ENCODE measurements at regions not wholly inside any gene's neighbourhood (a gene's known extent, or its start where the extent isn't known, plus 50 kb on each side); places are given as distances from the start of the nearest gene placed in this dataset.

- no peak overlapping the region for H3K27ac ChIP-seq (ENCODE audit: low read length)
- no peak overlapping the region for H3K4me3 ChIP-seq (ENCODE audit: low read length)
- DNase-seq: no peak
- H3K27me3 ChIP-seq (ENCODE audit: control insufficient read depth, insufficient read depth, low read length): peaks cover 2% of the 10 kb centered on the region
- H3K4me1 ChIP-seq (ENCODE audit: control insufficient read depth, insufficient read depth, low read length): no peaks in the 10 kb centered on the region
- H3K36me3 ChIP-seq (ENCODE audit: control insufficient read depth, insufficient read depth, low read length): no peaks in the 10 kb centered on the region
- 77% methylated on average over 8 of the region's 20 CpGs for WGBS (ENCODE audit: insufficient coverage)
- no peaks in the 10 kb centered on the region for H3K9me3 ChIP-seq (replicated peaks; ENCODE audit: control insufficient read depth, low read depth, low read length)
Observed at GRCh38 chr3:13219077-13219901, 146.1 kb upstream of the IQSEC1 start.

GRCh38 chr3:13218541-13218908 is 145.3 kb upstream of the IQSEC1 start:
- H3K4me3 ChIP-seq (ENCODE audit: low read length): no peak overlapping the region
- DNase-seq: no peak
- 67% methylated on average over 2 of the region's 4 CpGs for WGBS (ENCODE audit: insufficient coverage)
- H3K9me3 ChIP-seq (replicated peaks; ENCODE audit: control insufficient read depth, low read depth, low read length): no peaks in the 10 kb centered on the region
- no peaks in the 10 kb centered on the region for H3K4me1 ChIP-seq (ENCODE audit: control insufficient read depth, insufficient read depth, low read length)
- no peak overlapping the region for H3K27ac ChIP-seq (ENCODE audit: low read length)
- H3K27me3 ChIP-seq (ENCODE audit: control insufficient read depth, insufficient read depth, low read length): peaks cover 2% of the 10 kb centered on the region
- H3K36me3 ChIP-seq (ENCODE audit: control insufficient read depth, insufficient read depth, low read length): no peaks in the 10 kb centered on the region

- no peak overlapping the region for H3K27ac ChIP-seq (ENCODE audit: low read length)
- H3K4me3 ChIP-seq (ENCODE audit: low read length): no peak overlapping the region
- no peaks in the 10 kb centered on the region for H3K4me1 ChIP-seq (ENCODE audit: control insufficient read depth, insufficient read depth, low read length)
- WGBS (ENCODE audit: insufficient coverage): 68% methylated on average over 5 of the region's 9 CpGs
- no peaks in the 10 kb centered on the region for H3K9me3 ChIP-seq (replicated peaks; ENCODE audit: control insufficient read depth, low read depth, low read length)
- DNase-seq: no peak
- H3K27me3 ChIP-seq (ENCODE audit: control insufficient read depth, insufficient read depth, low read length): peaks cover 2% of the 10 kb centered on the region
- no peaks in the 10 kb centered on the region for H3K36me3 ChIP-seq (ENCODE audit: control insufficient read depth, insufficient read depth, low read length)
Observed at GRCh38 chr3:13217736-13218540, 144.7 kb upstream of the IQSEC1 start.

GRCh38 chr3:13217253-13217652 is 144.0 kb upstream of the IQSEC1 start:
- no CpG with 5 or more reads among the region's 2 CpGs for WGBS (ENCODE audit: insufficient coverage)
- H3K4me1 ChIP-seq (ENCODE audit: control insufficient read depth, insufficient read depth, low read length): no peaks in the 10 kb centered on the region
- H3K27me3 ChIP-seq (ENCODE audit: control insufficient read depth, insufficient read depth, low read length): peaks cover 2% of the 10 kb centered on the region
- DNase-seq: no peak
- no peaks in the 10 kb centered on the region for H3K9me3 ChIP-seq (replicated peaks; ENCODE audit: control insufficient read depth, low read depth, low read length)
- H3K27ac ChIP-seq (ENCODE audit: low read length): no peak overlapping the region
- H3K4me3 ChIP-seq (ENCODE audit: low read length): no peak overlapping the region
- no peaks in the 10 kb centered on the region for H3K36me3 ChIP-seq (ENCODE audit: control insufficient read depth, insufficient read depth, low read length)

- Histone ChIP-seq H3K4me3 (ENCODE audit: low read length) (no peak overlapping the region), H3K27ac (ENCODE audit: low read length) (no peak overlapping the region), H3K4me1 (ENCODE audit: control insufficient read depth, insufficient read depth, low read length) (no peaks in the 10 kb centered on the region), H3K36me3 (ENCODE audit: control insufficient read depth, insufficient read depth, low read length) (no peaks in the 10 kb centered on the region), H3K9me3 (replicated peaks; ENCODE audit: control insufficient read depth, low read depth, low read length) (no peaks in the 10 kb centered on the region), H3K27me3 (ENCODE audit: control insufficient read depth, insufficient read depth, low read length) (peaks cover 2% of the 10 kb centered on the region)
- 62% methylated on average over 6 of the region's 8 CpGs for whole genome bisulfite sequencing (ENCODE audit: insufficient coverage)
- DNase-seq: no peak
Observed at GRCh38 chr3:13215940-13216546, 142.8 kb upstream of the IQSEC1 start.

- Histone ChIP-seq H3K27me3 (ENCODE audit: control insufficient read depth, insufficient read depth, low read length) (peaks cover 2% of the 10 kb centered on the region), H3K9me3 (replicated peaks; ENCODE audit: control insufficient read depth, low read depth, low read length) (no peaks in the 10 kb centered on the region), H3K36me3 (ENCODE audit: control insufficient read depth, insufficient read depth, low read length) (no peaks in the 10 kb centered on the region), H3K4me1 (ENCODE audit: control insufficient read depth, insufficient read depth, low read length) (no peaks in the 10 kb centered on the region), H3K4me3 (ENCODE audit: low read length) (no peak overlapping the region), H3K27ac (ENCODE audit: low read length) (no peak overlapping the region)
- WGBS (ENCODE audit: insufficient coverage): 86% methylated on average over 14 of the region's 15 CpGs
- no peak for DNase-seq
Observed at GRCh38 chr3:13214847-13215472, 141.7 kb upstream of the IQSEC1 start.

GRCh38 chr3:13213911-13214846 is 140.9 kb upstream of the IQSEC1 start:
- no peak overlapping the region for H3K27ac ChIP-seq (ENCODE audit: low read length)
- peaks cover 2% of the 10 kb centered on the region for H3K27me3 ChIP-seq (ENCODE audit: control insufficient read depth, insufficient read depth, low read length)
- H3K4me3 ChIP-seq (ENCODE audit: low read length): no peak overlapping the region
- DNase-seq: no peak
- 74% methylated on average over 24 of the region's 26 CpGs for WGBS (ENCODE audit: insufficient coverage)
- H3K36me3 ChIP-seq (ENCODE audit: control insufficient read depth, insufficient read depth, low read length): no peaks in the 10 kb centered on the region
- H3K9me3 ChIP-seq (replicated peaks; ENCODE audit: control insufficient read depth, low read depth, low read length): no peaks in the 10 kb centered on the region
- peaks cover 5% of the 10 kb centered on the region for H3K4me1 ChIP-seq (ENCODE audit: control insufficient read depth, insufficient read depth, low read length)

- DNase-seq: no peak
- H3K36me3 ChIP-seq (ENCODE audit: control insufficient read depth, insufficient read depth, low read length): no peaks in the 10 kb centered on the region
- H3K27me3 ChIP-seq (ENCODE audit: control insufficient read depth, insufficient read depth, low read length): peaks cover 2% of the 10 kb centered on the region
- no peak overlapping the region for H3K4me3 ChIP-seq (ENCODE audit: low read length)
- no peaks in the 10 kb centered on the region for H3K9me3 ChIP-seq (replicated peaks; ENCODE audit: control insufficient read depth, low read depth, low read length)
- peaks cover 12% of the 10 kb centered on the region for H3K4me1 ChIP-seq (ENCODE audit: control insufficient read depth, insufficient read depth, low read length)
- H3K27ac ChIP-seq (ENCODE audit: low read length): no peak overlapping the region
- WGBS (ENCODE audit: insufficient coverage): 66% methylated on average over 3 of the region's 3 CpGs
Observed at GRCh38 chr3:13213490-13213889, 140.3 kb upstream of the IQSEC1 start.

- Histone ChIP-seq H3K9me3 (replicated peaks; ENCODE audit: control insufficient read depth, low read depth, low read length) (no peaks in the 10 kb centered on the region), H3K27me3 (ENCODE audit: control insufficient read depth, insufficient read depth, low read length) (peaks cover 11% of the 10 kb centered on the region), H3K4me1 (ENCODE audit: control insufficient read depth, insufficient read depth, low read length) (peaks cover 12% of the 10 kb centered on the region), H3K4me3 (ENCODE audit: low read length) (no peak overlapping the region), H3K27ac (ENCODE audit: low read length) (no peak overlapping the region), H3K36me3 (ENCODE audit: control insufficient read depth, insufficient read depth, low read length) (no peaks in the 10 kb centered on the region)
- WGBS (ENCODE audit: insufficient coverage): 79% methylated on average over 15 of the region's 16 CpGs
- no peak for DNase-seq
Observed at GRCh38 chr3:13211605-13212210, 138.5 kb upstream of the IQSEC1 start.

Measured in muscle of leg (tissue), 3 donors.